C4-2B (cell line): ENCODE measurements at regions not wholly inside any gene's neighbourhood (a gene's known extent, or its start where the extent isn't known, plus 50 kb on each side); places are given as distances from the start of the nearest gene placed in this dataset.

Experiments used
- ZFX ChIP-seq: fragments of 450-650 bp; IDR thresholded peaks from 2 replicates; pipeline ENCODE4 v1.6.1; 2017
- TF ChIP-seq, protein P1 (sequence below): fragments of 450-650 bp; conservative IDR thresholded peaks from 2 replicates; pipeline ENCODE4 v1.5.1; 2017; ENCODE audit warnings: mild to moderate bottlenecking

DNA sequence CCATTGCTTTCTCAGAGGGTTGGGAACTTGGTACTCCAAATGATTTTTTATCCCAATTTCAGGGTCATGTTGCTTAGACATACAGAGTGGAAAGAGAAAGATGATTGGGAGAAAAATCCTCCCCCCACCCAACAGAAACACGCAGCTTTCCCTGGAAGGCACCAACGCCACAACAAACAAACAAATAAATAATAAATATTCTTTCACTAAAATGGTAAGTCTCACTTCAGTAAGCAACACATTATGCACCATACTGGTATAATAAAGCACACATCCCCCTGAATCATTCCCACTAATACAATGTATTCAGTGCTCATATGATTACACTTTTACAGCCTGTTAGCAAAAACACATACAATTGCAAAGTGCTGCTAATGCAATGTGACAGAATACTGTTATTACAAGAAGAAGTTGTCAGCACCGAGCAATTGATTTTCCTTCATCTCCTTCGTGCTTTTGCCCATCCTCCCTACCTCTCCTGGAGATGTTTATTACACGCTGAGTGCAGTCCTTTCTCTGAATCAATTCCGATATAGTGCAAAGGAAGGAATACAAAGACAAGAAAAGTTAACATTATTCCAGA lies 359.9 kb downstream of the TXNL1 start:
- TF ChIP-seq, protein P1, sequence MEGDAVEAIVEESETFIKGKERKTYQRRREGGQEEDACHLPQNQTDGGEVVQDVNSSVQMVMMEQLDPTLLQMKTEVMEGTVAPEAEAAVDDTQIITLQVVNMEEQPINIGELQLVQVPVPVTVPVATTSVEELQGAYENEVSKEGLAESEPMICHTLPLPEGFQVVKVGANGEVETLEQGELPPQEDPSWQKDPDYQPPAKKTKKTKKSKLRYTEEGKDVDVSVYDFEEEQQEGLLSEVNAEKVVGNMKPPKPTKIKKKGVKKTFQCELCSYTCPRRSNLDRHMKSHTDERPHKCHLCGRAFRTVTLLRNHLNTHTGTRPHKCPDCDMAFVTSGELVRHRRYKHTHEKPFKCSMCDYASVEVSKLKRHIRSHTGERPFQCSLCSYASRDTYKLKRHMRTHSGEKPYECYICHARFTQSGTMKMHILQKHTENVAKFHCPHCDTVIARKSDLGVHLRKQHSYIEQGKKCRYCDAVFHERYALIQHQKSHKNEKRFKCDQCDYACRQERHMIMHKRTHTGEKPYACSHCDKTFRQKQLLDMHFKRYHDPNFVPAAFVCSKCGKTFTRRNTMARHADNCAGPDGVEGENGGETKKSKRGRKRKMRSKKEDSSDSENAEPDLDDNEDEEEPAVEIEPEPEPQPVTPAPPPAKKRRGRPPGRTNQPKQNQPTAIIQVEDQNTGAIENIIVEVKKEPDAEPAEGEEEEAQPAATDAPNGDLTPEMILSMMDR, result no peak
- TF ChIP-seq ZFX, result no peak
